GM12878 (cell line): ENCODE measurements at regions not wholly inside any gene's neighbourhood (a gene's known extent, or its start where the extent isn't known, plus 50 kb on each side); places are given as distances from the start of the nearest gene placed in this dataset.

Experiments used
- ATAC-seq: fragments of 200-7000 bp; cut with Tn5 transposase; 3 replicates; pipeline ENCODE4 v1.9.1; 2020; ENCODE audit warnings: mild to moderate bottlenecking, moderate library complexity
- BruUV-seq: library from RNA; stranded (reverse); fragments of 400-500 nt; replicated peaks from 2 replicates; lab custom pipeline; 2021; lab: Mats Ljungman, UMichigan
- CTCF ChIA-PET: fragments of 300-600 bp; sonication (Branson Sonifier 250); formaldehyde crosslinking; extraction: SDS; loops from one replicate; lab custom pipeline; 2021; ENCODE audit warnings: inconsistent platforms; lab: Yijun Ruan, JAX
- POLR2A ChIA-PET: fragments of 350-600 bp; formaldehyde crosslinking; extraction: SDS; loops from one replicate; lab custom pipeline; 2021; ENCODE audit warnings: inconsistent platforms; lab: Charles Lee
- RAD21 ChIA-PET: fragments of 300-600 bp; sonication (Branson Sonifier 250); formaldehyde crosslinking; loops from one replicate; lab custom pipeline; 2023; ENCODE audit warnings: antibody characterized with exemption; ENCODE audit not compliant: unreplicated experiment; lab: Charles Lee
- SMC1A ChIA-PET: fragments of 300-600 bp; sonication (Branson Sonifier 250); formaldehyde crosslinking; loops from one replicate; lab custom pipeline; 2023; ENCODE audit not compliant: unreplicated experiment, uncharacterized antibody; lab: Charles Lee
- DNase-seq: peaks from one replicate; pipeline ENCODE4 v3.0.0-alpha.2; 2011; ENCODE audit warnings: low read depth, low spot score
- FAIRE-seq: peaks from 3 replicates; lab custom pipeline; 2011; peaks lifted over from hg19 to GRCh38; lab: Jason Lieb, UNC
- H2AFZ ChIP-seq: 2 replicates; pipeline ENCODE4 v1.6.0; 2011; ENCODE audit warnings: low read depth, low read length, control low read depth; ENCODE audit not compliant: control insufficient read depth
- H3K27ac ChIP-seq: 2 replicates; pipeline ENCODE4 v1.5.1; 2011; ENCODE audit warnings: control low read depth; ENCODE audit not compliant: control insufficient read depth, insufficient read depth
- H3K27me3 ChIP-seq, 2 experiments: replicated peaks in 1 of 2; 2 replicates each; pipeline versions ENCODE4 v1.6.0 to v1.6.1; 2011; ENCODE audit warnings: low read length in 1 of 2; ENCODE audit not compliant: control insufficient read depth in 2 of 2, insufficient read depth in 2 of 2
- H3K36me3 ChIP-seq, 2 experiments: 2 replicates each; pipeline ENCODE4 v1.5.1; 2011; ENCODE audit warnings: low read length in 1 of 2; ENCODE audit not compliant: control insufficient read depth in 2 of 2, insufficient read depth in 2 of 2
- H3K4me1 ChIP-seq: 2 replicates; pipeline ENCODE4 v1.6.1; 2011; ENCODE audit warnings: mild to moderate bottlenecking, low read length, moderate library complexity, mixed read lengths; ENCODE audit not compliant: control insufficient read depth, insufficient read depth
- H3K4me2 ChIP-seq: 2 replicates; pipeline ENCODE4 v1.6.0; 2011; ENCODE audit warnings: control low read depth; ENCODE audit not compliant: control insufficient read depth, insufficient read depth
- H3K4me3 ChIP-seq: fragments of 200-600 bp; sonication (generic); 2 replicates; pipeline ENCODE4 v1.5.1; 2016
- H3K79me2 ChIP-seq: 2 replicates; pipeline ENCODE4 v1.6.0; 2011; ENCODE audit warnings: low read length; ENCODE audit not compliant: control insufficient read depth, insufficient read depth
- H3K9ac ChIP-seq: 2 replicates; pipeline ENCODE4 v1.8.0; 2011; ENCODE audit warnings: low read length, control low read depth, mixed read lengths; ENCODE audit not compliant: control insufficient read depth, insufficient read depth
- H3K9me3 ChIP-seq: replicated peaks from 3 replicates; pipeline ENCODE4 v1.5.1; 2011; ENCODE audit warnings: mild to moderate bottlenecking, low read length; ENCODE audit not compliant: control insufficient read depth, insufficient read depth
- H4K20me1 ChIP-seq: 2 replicates; pipeline ENCODE4 v1.6.0; 2011; ENCODE audit not compliant: control insufficient read depth, insufficient read depth
- ASH2L ChIP-seq: fragments of 300-600, 200-600 bp; sonication (generic); IDR thresholded peaks from 2 replicates; pipeline ENCODE4 v1.6.1; 2017; ENCODE audit warnings: low read depth, mild to moderate bottlenecking, borderline replicate concordance
- CEBPB ChIP-seq, 2 experiments: fragments of 150-350 bp in 1 of 2; IDR thresholded peaks; 2 replicates each; pipeline ENCODE4 v1.6.1; 2012 to 2014; ENCODE audit warnings: low read depth in 2 of 2, low read length in 2 of 2, borderline replicate concordance in 1 of 2, inconsistent platforms in 1 of 2
- SMARCA5 ChIP-seq: fragments of 450-650 bp; IDR thresholded peaks from 2 replicates; pipeline ENCODE4 v1.6.1; 2017; ENCODE audit warnings: mild to moderate bottlenecking
- STAT1 ChIP-seq: fragments of 450-650 bp; conservative IDR thresholded peaks from 2 replicates; pipeline ENCODE4 v1.6.1; 2014; ENCODE audit warnings: antibody characterized with exemption, mild to moderate bottlenecking
- SUZ12 ChIP-seq: fragments of 200-600 bp; sonication (generic); IDR thresholded peaks from one replicate; pipeline ENCODE4 v1.6.1; 2018; ENCODE audit warnings: antibody characterized with exemption, mild to moderate bottlenecking; ENCODE audit not compliant: unreplicated experiment
- WGBS: methylation state at CpG from one replicate; pipeline ENCODE4 v1.1.6; 2016; ENCODE audit warnings: low lambda C conversion rate; ENCODE audit not compliant: insufficient replicate concordance, insufficient coverage; ENCODE audit errors: missing lambda C conversion rate; 5-methylcytosine and 5-hydroxymethylcytosine counted together
- in situ Hi-C: fragments of 300-500 bp; cut with MboI; formaldehyde crosslinking; loops from 9 replicates; pipeline ENCODE4 v1.14.3; 2018; ENCODE audit warnings: mixed read lengths
- intact Hi-C: fragments of 100-400 bp; cut with micrococcal nuclease; formaldehyde crosslinking; loops from one replicate; pipeline ENCODE4 v1.14.2; 2022; ENCODE audit not compliant: unreplicated experiment
- TF ChIP-seq, protein P1 (sequence below): IDR thresholded peaks from 2 replicates; pipeline ENCODE4 v1.6.1; 2012; ENCODE audit warnings: low read depth, low read length, improper control_type of control experiment
- TF ChIP-seq, protein P2 (sequence below): fragments of 450-650 bp; IDR thresholded peaks from 2 replicates; pipeline ENCODE4 v1.6.1; 2016; ENCODE audit warnings: mild to moderate bottlenecking
- TF ChIP-seq, protein P3 (sequence below): fragments of 450-650 bp; formaldehyde crosslinking; IDR thresholded peaks from 2 replicates; pipeline ENCODE4 v1.4.0; 2020; ENCODE audit warnings: mild to moderate bottlenecking, moderate library complexity

DNA sequence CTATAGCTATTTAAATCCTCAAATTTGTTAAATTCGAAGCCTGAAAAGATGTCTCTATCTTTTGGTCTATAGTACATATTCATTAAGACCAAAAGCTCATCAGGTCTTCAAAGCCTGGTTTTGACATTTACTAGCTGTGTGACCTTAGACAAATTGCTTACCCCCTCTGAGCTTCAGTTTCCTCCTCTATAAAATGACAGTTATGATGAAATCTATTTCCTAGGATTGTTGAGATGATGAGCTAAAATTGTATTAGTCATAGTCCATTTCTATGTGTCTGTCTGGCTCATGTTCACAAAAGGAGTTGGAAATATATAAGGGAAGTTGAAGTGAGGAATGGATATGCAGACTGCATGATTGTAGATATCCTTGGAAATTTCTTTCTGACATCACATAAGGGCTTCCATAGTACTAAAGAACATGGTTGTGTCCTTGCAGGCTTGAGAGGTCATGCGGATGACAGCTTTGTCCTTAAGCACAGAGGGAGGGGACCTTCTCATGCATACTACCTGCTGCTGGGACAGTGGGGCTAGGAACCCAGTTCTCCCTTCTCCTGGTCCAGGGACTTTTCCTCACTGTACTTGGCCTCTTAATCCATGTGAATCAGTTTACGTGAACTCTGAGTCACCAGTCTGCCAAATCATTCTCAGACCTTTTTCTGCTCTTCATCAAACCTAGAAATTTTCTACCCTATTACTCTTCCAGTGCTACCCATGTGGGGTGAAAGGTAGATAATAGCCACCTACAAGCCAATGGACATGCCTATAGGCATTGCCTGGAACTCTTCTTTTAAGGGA, 487.5 kb upstream of the SALL1 start:
- BruUV-seq = no TSS peak
- WGBS = 15% methylated on average over 3 of the region's 3 CpGs
- DNase-seq = no peak
- Histone ChIP-seq H3K9ac (no peak overlapping the region), H3K4me1 (no peaks in the 10 kb centered on the region), H3K4me3 (no peak overlapping the region), H3K27me3 (no peaks in the 10 kb centered on the region), H3K9me3 (no peaks in the 10 kb centered on the region), H3K36me3 (no peaks in the 10 kb centered on the region), H3K79me2 (no peaks in the 10 kb centered on the region), H2AFZ (no peak overlapping the region), H3K27ac (no peak overlapping the region), H3K4me2 (no peak overlapping the region), H4K20me1 (no peaks in the 10 kb centered on the region)
- ATAC-seq = no peak
- ChIA-PET RAD21 (no interaction called here), CTCF (interaction anchor here (1.4 kb wide), 1 partner anchor 119 kb away, joined by 3 read pairs; no protein-coding TSS in a partner anchor), SMC1A (no interaction called here), POLR2A (no interaction called here)
- intact Hi-C loops = no loop called here
- FAIRE-seq = no peak
- TF ChIP-seq, protein P1, sequence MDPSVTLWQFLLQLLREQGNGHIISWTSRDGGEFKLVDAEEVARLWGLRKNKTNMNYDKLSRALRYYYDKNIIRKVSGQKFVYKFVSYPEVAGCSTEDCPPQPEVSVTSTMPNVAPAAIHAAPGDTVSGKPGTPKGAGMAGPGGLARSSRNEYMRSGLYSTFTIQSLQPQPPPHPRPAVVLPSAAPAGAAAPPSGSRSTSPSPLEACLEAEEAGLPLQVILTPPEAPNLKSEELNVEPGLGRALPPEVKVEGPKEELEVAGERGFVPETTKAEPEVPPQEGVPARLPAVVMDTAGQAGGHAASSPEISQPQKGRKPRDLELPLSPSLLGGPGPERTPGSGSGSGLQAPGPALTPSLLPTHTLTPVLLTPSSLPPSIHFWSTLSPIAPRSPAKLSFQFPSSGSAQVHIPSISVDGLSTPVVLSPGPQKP = no peak
- TF ChIP-seq, protein P2, sequence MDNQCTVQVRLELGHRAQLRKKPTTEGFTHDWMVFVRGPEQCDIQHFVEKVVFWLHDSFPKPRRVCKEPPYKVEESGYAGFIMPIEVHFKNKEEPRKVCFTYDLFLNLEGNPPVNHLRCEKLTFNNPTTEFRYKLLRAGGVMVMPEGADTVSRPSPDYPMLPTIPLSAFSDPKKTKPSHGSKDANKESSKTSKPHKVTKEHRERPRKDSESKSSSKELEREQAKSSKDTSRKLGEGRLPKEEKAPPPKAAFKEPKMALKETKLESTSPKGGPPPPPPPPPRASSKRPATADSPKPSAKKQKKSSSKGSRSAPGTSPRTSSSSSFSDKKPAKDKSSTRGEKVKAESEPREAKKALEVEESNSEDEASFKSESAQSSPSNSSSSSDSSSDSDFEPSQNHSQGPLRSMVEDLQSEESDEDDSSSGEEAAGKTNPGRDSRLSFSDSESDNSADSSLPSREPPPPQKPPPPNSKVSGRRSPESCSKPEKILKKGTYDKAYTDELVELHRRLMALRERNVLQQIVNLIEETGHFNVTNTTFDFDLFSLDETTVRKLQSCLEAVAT = no peak
- TF ChIP-seq SMARCA5 = no peak
- in situ Hi-C loops = no loop called here

DNA sequence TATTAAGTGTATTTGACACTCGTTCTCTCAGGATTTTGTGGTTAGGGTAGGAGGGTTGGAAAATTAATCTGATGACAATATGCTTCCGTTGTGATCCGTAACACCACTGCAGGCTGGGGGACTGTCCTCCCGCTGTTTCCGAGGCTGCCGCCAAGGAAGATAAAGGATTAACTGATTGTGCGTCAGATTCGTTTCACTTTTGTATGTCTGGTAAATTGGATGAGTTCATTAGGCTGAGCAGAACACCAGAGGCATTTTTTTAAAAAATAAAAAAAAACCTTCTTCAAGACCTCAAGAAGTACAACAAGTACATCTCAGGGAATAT, 486.7 kb upstream of the SALL1 start:
- CTCF ChIA-PET = no interaction called here
- BruUV-seq = no TSS peak
- Histone ChIP-seq H3K79me2 (no peaks in the 10 kb centered on the region), H3K4me2 (no peak overlapping the region), H3K9ac (no peak overlapping the region), H3K9me3 (no peaks in the 10 kb centered on the region), H3K4me3 (no peak overlapping the region), H4K20me1 (no peaks in the 10 kb centered on the region), H3K36me3 (no peaks in the 10 kb centered on the region), H2AFZ (no peak overlapping the region), H3K27me3 (no peaks in the 10 kb centered on the region), H3K27ac (no peak overlapping the region), H3K4me1 (no peaks in the 10 kb centered on the region)
- no peak for ATAC-seq
- DNase-seq = no peak
- POLR2A ChIA-PET = no interaction called here
- in situ Hi-C loops (no loop called here), intact Hi-C loops (no loop called here)
- FAIRE-seq = no peak
- 41% methylated on average over 8 of the region's 8 CpGs for WGBS
- SMC1A ChIA-PET = no interaction called here
- RAD21 ChIA-PET = no interaction called here
- TF ChIP-seq STAT1 (no peak), SUZ12 (no peak), CEBPB (IDR thresholded peaks at IDR 0.05; ENCODE audit: borderline replicate concordance in 1 of 2, low read depth in 2 of 2, low read length in 2 of 2) (no peak), ASH2L (no peak)
- TF ChIP-seq, protein P3, sequence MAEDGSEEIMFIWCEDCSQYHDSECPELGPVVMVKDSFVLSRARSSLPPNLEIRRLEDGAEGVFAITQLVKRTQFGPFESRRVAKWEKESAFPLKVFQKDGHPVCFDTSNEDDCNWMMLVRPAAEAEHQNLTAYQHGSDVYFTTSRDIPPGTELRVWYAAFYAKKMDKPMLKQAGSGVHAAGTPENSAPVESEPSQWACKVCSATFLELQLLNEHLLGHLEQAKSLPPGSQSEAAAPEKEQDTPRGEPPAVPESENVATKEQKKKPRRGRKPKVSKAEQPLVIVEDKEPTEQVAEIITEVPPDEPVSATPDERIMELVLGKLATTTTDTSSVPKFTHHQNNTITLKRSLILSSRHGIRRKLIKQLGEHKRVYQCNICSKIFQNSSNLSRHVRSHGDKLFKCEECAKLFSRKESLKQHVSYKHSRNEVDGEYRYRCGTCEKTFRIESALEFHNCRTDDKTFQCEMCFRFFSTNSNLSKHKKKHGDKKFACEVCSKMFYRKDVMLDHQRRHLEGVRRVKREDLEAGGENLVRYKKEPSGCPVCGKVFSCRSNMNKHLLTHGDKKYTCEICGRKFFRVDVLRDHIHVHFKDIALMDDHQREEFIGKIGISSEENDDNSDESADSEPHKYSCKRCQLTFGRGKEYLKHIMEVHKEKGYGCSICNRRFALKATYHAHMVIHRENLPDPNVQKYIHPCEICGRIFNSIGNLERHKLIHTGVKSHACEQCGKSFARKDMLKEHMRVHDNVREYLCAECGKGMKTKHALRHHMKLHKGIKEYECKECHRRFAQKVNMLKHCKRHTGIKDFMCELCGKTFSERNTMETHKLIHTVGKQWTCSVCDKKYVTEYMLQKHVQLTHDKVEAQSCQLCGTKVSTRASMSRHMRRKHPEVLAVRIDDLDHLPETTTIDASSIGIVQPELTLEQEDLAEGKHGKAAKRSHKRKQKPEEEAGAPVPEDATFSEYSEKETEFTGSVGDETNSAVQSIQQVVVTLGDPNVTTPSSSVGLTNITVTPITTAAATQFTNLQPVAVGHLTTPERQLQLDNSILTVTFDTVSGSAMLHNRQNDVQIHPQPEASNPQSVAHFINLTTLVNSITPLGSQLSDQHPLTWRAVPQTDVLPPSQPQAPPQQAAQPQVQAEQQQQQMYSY (CRISPR knock-in tag) = no peak
